ENCODE measurements at regions not wholly inside any gene's neighbourhood (a gene's known extent, or its start where the extent isn't known, plus 50 kb on each side); places are given as distances from the start of the nearest gene placed in this dataset.

DNA sequence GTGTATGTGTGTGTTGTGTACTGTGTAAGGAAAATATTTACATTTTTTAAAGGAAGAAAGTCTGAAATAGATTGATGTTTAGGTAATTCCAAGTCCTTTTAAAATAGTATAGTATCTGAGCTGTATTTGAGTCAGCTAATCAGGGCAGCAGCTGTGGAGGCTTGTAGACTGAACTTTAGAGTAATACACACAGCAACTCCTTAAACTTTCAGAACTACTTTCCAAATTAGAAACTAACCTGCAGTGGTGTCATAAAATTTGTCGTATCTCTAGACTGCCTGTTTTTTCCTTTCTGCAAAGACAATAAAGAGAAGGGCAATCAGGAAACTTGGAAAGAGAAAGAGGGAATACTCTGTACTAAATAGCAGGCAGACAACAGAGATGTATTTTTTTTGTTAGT is 391.0 kb upstream of the AZI2 start:
- TF ChIP-seq GATA3 (IDR thresholded peaks at IDR 0.05; ENCODE audit: low read depth, low read length) = no peak
- TF ChIP-seq GATA2 (IDR thresholded peaks at IDR 0.05; ENCODE audit: low read depth, low read length) = no peak

DNA sequence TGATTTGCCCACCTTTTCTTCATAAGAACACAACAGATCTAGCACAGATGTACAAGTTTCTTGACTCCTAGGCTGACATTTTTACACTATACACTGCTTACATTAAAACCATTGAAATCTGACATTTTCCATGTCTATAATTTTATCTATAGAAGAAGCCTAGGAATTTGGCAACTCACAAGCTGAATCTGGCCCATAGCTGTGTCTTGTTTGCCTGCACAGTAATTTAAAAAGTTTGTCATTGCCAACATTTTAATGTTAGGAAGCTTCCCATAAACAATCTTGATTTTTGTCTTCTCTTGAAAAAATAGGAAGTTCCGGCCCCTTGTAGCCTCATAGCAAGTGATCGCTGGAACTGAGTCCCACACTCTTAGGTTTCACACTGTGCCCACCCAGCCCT is 394.6 kb upstream of the AZI2 start:
- TF ChIP-seq GATA3 (IDR thresholded peaks at IDR 0.05; ENCODE audit: low read depth, low read length) (no peak), GATA2 (IDR thresholded peaks at IDR 0.05; ENCODE audit: low read depth, low read length) (no peak)

GRCh38 chr3:28743831-28744230 is 395.2 kb upstream of the AZI2 start:
- TF ChIP-seq GATA2 (IDR thresholded peaks at IDR 0.05; ENCODE audit: low read depth, low read length) = no peak
- TF ChIP-seq GATA3 (IDR thresholded peaks at IDR 0.05; ENCODE audit: low read depth, low read length) = no peak

GRCh38 chr3:28745436-28745835 is 396.8 kb upstream of the AZI2 start:
- TF ChIP-seq GATA2 (IDR thresholded peaks at IDR 0.05; ENCODE audit: low read depth, low read length) = no peak
- no peak for TF ChIP-seq GATA3 (IDR thresholded peaks at IDR 0.05; ENCODE audit: low read depth, low read length)

DNA sequence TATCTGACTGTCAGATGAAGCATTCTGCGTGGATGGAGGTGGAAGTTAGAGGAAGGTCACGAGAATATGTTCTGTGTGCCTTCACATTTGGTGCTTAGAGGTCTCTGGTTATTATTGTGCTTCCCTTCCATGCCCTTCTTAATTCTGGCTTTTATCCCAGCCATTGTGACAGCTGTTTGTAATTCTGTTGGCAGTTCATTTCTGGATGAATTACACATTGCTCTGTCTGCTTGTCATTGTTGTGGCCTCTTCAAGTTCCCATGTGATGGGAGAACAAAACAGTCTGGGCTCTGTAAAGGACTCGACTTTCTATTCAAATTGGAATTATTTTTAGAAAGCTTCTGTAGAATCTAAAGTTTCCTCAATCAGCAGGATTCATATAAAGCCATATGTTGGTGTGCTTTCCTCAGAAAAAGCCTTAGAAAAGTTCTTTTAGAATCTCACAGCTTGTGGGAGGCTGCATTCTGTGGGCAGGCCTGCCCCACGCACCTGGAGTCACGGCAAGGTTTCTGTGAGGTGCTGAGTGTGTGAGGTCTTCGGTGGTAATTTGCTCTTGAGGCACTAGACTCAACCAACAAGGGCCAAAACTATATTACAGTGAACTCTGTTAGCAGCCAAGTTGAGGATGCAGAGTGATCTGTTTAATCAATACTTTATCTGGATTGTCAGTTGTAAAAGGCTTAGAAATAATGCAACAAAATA is 397.4 kb upstream of the AZI2 start:
- TF ChIP-seq GATA3 (IDR thresholded peaks at IDR 0.05; ENCODE audit: low read depth, low read length) (no peak), GATA2 (IDR thresholded peaks at IDR 0.05; ENCODE audit: low read depth, low read length) (no peak)

DNA sequence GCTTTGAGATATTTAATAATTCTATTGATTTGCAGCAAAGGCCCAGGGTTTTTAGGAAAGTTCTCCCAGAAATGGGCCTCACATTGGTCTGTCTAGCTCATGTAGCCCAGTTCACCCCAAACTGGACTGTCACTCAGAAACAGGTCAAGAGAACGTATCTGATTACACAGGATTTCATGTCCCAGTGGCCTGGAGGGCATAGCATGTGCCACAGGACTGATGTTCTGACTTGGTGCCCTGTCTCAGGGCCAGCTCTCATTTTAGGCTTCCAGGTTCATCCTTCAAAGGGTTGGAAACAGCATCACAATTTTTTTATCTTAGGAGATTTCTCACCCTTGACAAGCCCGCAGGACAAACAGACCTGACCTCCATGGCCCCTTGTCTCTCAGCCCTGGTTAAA is 398.4 kb upstream of the AZI2 start:
- TF ChIP-seq GATA2 (IDR thresholded peaks at IDR 0.05; ENCODE audit: low read depth, low read length) (no peak), GATA3 (IDR thresholded peaks at IDR 0.05; ENCODE audit: low read depth, low read length) (no peak)

DNA sequence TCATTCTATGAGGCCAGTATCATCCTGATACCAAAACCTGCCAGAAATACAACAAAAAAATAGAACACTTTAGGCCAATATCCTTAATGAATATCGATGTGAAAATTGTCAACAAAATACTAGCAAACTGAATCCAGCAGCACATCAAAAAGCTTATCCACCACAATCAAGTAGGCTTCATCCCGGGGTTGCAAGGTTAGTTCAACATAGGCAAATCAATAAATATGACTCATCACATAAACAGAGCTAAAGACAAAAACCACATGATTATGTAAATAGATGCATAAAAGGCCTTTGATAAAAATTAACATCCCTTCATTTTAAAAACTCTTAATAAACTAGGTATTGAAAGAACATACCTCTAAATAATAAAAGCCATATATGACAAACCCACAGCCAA is 403.2 kb upstream of the AZI2 start:
- TF ChIP-seq GATA3 (IDR thresholded peaks at IDR 0.05; ENCODE audit: low read depth, low read length) (no peak), GATA2 (IDR thresholded peaks at IDR 0.05; ENCODE audit: low read depth, low read length) (no peak)

DNA sequence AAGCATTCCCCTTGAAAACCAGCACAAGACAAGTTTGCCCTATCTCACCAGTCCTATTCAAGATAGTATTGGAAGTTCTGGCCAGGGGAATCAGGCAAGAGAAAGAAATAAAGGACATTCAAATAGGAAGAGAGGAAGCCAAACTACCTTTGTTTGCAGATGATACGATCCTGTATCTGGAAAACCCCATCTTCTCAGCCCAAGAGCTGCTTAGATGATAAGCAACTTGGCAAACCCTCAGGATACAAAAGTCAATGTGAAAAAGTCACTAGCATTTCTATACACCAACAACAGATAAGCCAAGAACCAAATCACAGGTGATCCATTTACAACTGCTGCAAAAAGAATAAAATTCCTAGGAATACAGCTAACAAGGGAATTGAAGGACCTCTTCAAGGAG is 403.7 kb upstream of the AZI2 start:
- TF ChIP-seq GATA2 (IDR thresholded peaks at IDR 0.05; ENCODE audit: low read depth, low read length) = no peak
- no peak for TF ChIP-seq GATA3 (IDR thresholded peaks at IDR 0.05; ENCODE audit: low read depth, low read length)

GRCh38 chr3:28756056-28756455 is 407.4 kb upstream of the AZI2 start:
- no peak for TF ChIP-seq GATA2 (IDR thresholded peaks at IDR 0.05; ENCODE audit: low read depth, low read length)
- no peak for TF ChIP-seq GATA3 (IDR thresholded peaks at IDR 0.05; ENCODE audit: low read depth, low read length)

GRCh38 chr3:28758115-28758514 is 409.5 kb upstream of the AZI2 start:
- TF ChIP-seq GATA3 (IDR thresholded peaks at IDR 0.05; ENCODE audit: low read depth, low read length) (no peak), GATA2 (IDR thresholded peaks at IDR 0.05; ENCODE audit: low read depth, low read length) (no peak)

- peak; percentile 57; the same call in 1 of the 2 replicates for TF ChIP-seq GATA2 (IDR thresholded peaks at IDR 0.05; ENCODE audit: low read depth, low read length)
- TF ChIP-seq GATA3 (IDR thresholded peaks at IDR 0.05; ENCODE audit: low read depth, low read length) = peak; percentile 63
Measured at GRCh38 chr3:28761375-28761774, 412.8 kb upstream of the AZI2 start.

GRCh38 chr3:28765194-28765593 is 416.6 kb upstream of the AZI2 start:
- no peak for TF ChIP-seq GATA3 (IDR thresholded peaks at IDR 0.05; ENCODE audit: low read depth, low read length)
- no peak for TF ChIP-seq GATA2 (IDR thresholded peaks at IDR 0.05; ENCODE audit: low read depth, low read length)

DNA sequence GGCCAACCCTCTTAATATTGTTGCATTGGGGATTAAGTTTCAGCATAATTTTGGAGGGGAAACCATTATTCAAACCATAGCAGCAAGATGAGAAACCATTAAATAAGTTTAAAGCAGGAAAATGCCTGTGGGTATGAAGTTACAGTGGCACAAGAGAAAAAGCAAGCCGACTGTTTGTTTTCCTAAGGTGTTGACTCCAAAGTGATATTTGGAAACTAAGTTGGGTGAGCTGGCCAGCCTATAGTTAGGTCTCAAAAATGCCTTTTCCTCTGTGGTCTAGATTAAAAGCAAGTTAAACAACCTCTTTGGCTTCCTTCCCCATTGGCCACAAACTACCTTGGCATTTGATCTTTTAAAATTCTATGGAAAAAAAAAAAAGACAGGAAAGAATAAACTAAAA is 419.8 kb upstream of the AZI2 start:
- no peak for TF ChIP-seq GATA2 (IDR thresholded peaks at IDR 0.05; ENCODE audit: low read depth, low read length)
- TF ChIP-seq GATA3 (IDR thresholded peaks at IDR 0.05; ENCODE audit: low read depth, low read length) = no peak

GRCh38 chr3:28777806-28778475 is 429.3 kb upstream of the AZI2 start:
- TF ChIP-seq GATA3 (IDR thresholded peaks at IDR 0.05; ENCODE audit: low read depth, low read length) = no peak
- TF ChIP-seq GATA2 (IDR thresholded peaks at IDR 0.05; ENCODE audit: low read depth, low read length) = no peak

- TF ChIP-seq GATA2 (IDR thresholded peaks at IDR 0.05; ENCODE audit: low read depth, low read length) = no peak
Measured at GRCh38 chr3:28780480-28780879, 431.9 kb upstream of the AZI2 start.

All from SH-SY5Y (cell line).